SU-DHL-6 (cell line): ENCODE measurements at regions not wholly inside any gene's neighbourhood (a gene's known extent, or its start where the extent isn't known, plus 50 kb on each side); places are given as distances from the start of the nearest gene placed in this dataset.

Source experiments
- CTCF ChIP-seq: fragments of 200-600 bp; sonication (generic); IDR thresholded peaks from one replicate; pipeline ENCODE4 v1.5.1; 2017; ENCODE audit warnings: antibody characterized with exemption, mild to moderate bottlenecking, low read length, moderate library complexity; ENCODE audit not compliant: insufficient read depth, poor library complexity, severe bottlenecking
- EZH2phosphoT487 ChIP-seq: fragments of 200-600 bp; sonication (generic), shearing (Covaris generic); conservative IDR thresholded peaks from 2 replicates; pipeline ENCODE4 v1.6.1; 2018; ENCODE audit warnings: mild to moderate bottlenecking, antibody characterized with exemption, low read length, moderate library complexity, mixed read lengths

GRCh38 chr11:23406131-23406819 is 546.0 kb upstream of the CCDC179 start:
- no peak for TF ChIP-seq CTCF
- TF ChIP-seq EZH2phosphoT487, result no peak
